ENCODE measurements at regions not wholly inside any gene's neighbourhood (a gene's known extent, or its start where the extent isn't known, plus 50 kb on each side); places are given as distances from the start of the nearest gene placed in this dataset.

GRCh38 chr13:97057176-97057575 lies 62.9 kb upstream of the OXGR1 start:
- no peaks in the 10 kb centered on the region for H3K9me3 Mint-ChIP-seq
- no peak overlapping the region for H3K4me3 Mint-ChIP-seq
- H3K27me3 Mint-ChIP-seq (ENCODE audit: low read depth) = peaks cover 14% of the 10 kb centered on the region
- H3K4me1 Mint-ChIP-seq (ENCODE audit: low read depth) = no peaks in the 10 kb centered on the region
- ATAC-seq (no peak), DNase-seq (no peak)
- H3K36me3 Mint-ChIP-seq (ENCODE audit: insufficient read depth) = no peaks in the 10 kb centered on the region

- DNase-seq (no peak), ATAC-seq (no peak)
- no peaks in the 10 kb centered on the region for H3K9me3 Mint-ChIP-seq
- no peaks in the 10 kb centered on the region for H3K4me1 Mint-ChIP-seq (ENCODE audit: low read depth)
- peaks cover 20% of the 10 kb centered on the region for H3K27me3 Mint-ChIP-seq (ENCODE audit: low read depth)
- H3K4me3 Mint-ChIP-seq = no peak overlapping the region
- H3K36me3 Mint-ChIP-seq (ENCODE audit: insufficient read depth) = no peaks in the 10 kb centered on the region
Observed at GRCh38 chr13:97058391-97058790, 64.1 kb upstream of the OXGR1 start.

- H3K4me1 Mint-ChIP-seq (ENCODE audit: low read depth) = no peaks in the 10 kb centered on the region
- DNase-seq (no peak), ATAC-seq (no peak)
- peaks cover 21% of the 10 kb centered on the region for H3K27me3 Mint-ChIP-seq (ENCODE audit: low read depth)
- H3K4me3 Mint-ChIP-seq = no peak overlapping the region
- H3K36me3 Mint-ChIP-seq (ENCODE audit: insufficient read depth) = no peaks in the 10 kb centered on the region
- H3K9me3 Mint-ChIP-seq = no peaks in the 10 kb centered on the region
Observed at GRCh38 chr13:97058926-97059325, 64.7 kb upstream of the OXGR1 start.

- H3K4me1 Mint-ChIP-seq (ENCODE audit: low read depth) = no peaks in the 10 kb centered on the region
- peaks cover 24% of the 10 kb centered on the region for H3K27me3 Mint-ChIP-seq (ENCODE audit: low read depth)
- no peaks in the 10 kb centered on the region for H3K36me3 Mint-ChIP-seq (ENCODE audit: insufficient read depth)
- H3K9me3 Mint-ChIP-seq = no peaks in the 10 kb centered on the region
- DNase-seq (no peak), ATAC-seq (no peak)
- H3K4me3 Mint-ChIP-seq = no peak overlapping the region
Observed at GRCh38 chr13:97067017-97067895, 73.0 kb upstream of the OXGR1 start.

- Mint-ChIP-seq H3K27me3 (ENCODE audit: low read depth) (peaks cover 19% of the 10 kb centered on the region), H3K4me1 (ENCODE audit: low read depth) (no peaks in the 10 kb centered on the region), H3K4me3 (no peak overlapping the region), H3K36me3 (ENCODE audit: insufficient read depth) (no peaks in the 10 kb centered on the region), H3K9me3 (no peaks in the 10 kb centered on the region)
- DNase-seq = no peak
- no peak for ATAC-seq
Observed at GRCh38 chr13:97068151-97068550, 73.9 kb upstream of the OXGR1 start.

- Mint-ChIP-seq H3K4me1 (ENCODE audit: low read depth) (no peaks in the 10 kb centered on the region), H3K36me3 (ENCODE audit: insufficient read depth) (no peaks in the 10 kb centered on the region), H3K4me3 (no peak overlapping the region), H3K27me3 (ENCODE audit: low read depth) (peaks cover 14% of the 10 kb centered on the region), H3K9me3 (peaks cover 5% of the 10 kb centered on the region)
- no peak for DNase-seq
- ATAC-seq = no peak
Observed at GRCh38 chr13:97069050-97069815, 75.0 kb upstream of the OXGR1 start.

- Mint-ChIP-seq H3K27me3 (ENCODE audit: low read depth) (peaks cover 12% of the 10 kb centered on the region), H3K4me1 (ENCODE audit: low read depth) (no peaks in the 10 kb centered on the region), H3K4me3 (no peak overlapping the region), H3K9me3 (peaks cover 10% of the 10 kb centered on the region), H3K36me3 (ENCODE audit: insufficient read depth) (peaks cover 2% of the 10 kb centered on the region)
- DNase-seq = no peak
- ATAC-seq = no peak
Observed at GRCh38 chr13:97072297-97072696, 78.0 kb upstream of the OXGR1 start.

- Mint-ChIP-seq H3K9me3 (peaks cover 10% of the 10 kb centered on the region), H3K4me1 (ENCODE audit: low read depth) (no peaks in the 10 kb centered on the region), H3K36me3 (ENCODE audit: insufficient read depth) (peaks cover 2% of the 10 kb centered on the region), H3K4me3 (no peak overlapping the region), H3K27me3 (ENCODE audit: low read depth) (peaks cover 12% of the 10 kb centered on the region)
- ATAC-seq (no peak), DNase-seq (no peak)
Observed at GRCh38 chr13:97074618-97075017, 80.3 kb upstream of the OXGR1 start.

GRCh38 chr13:97076898-97077297 lies 82.6 kb upstream of the OXGR1 start:
- peaks cover 2% of the 10 kb centered on the region for H3K36me3 Mint-ChIP-seq (ENCODE audit: insufficient read depth)
- peaks cover 10% of the 10 kb centered on the region for H3K9me3 Mint-ChIP-seq
- DNase-seq (no peak), ATAC-seq (no peak)
- no peak overlapping the region for H3K4me3 Mint-ChIP-seq
- no peaks in the 10 kb centered on the region for H3K4me1 Mint-ChIP-seq (ENCODE audit: low read depth)
- peaks cover 5% of the 10 kb centered on the region for H3K27me3 Mint-ChIP-seq (ENCODE audit: low read depth)

GRCh38 chr13:97077341-97077740 lies 83.1 kb upstream of the OXGR1 start:
- Mint-ChIP-seq H3K9me3 (peaks cover 10% of the 10 kb centered on the region), H3K4me3 (no peak overlapping the region), H3K27me3 (ENCODE audit: low read depth) (peaks cover 5% of the 10 kb centered on the region), H3K36me3 (ENCODE audit: insufficient read depth) (peaks cover 2% of the 10 kb centered on the region), H3K4me1 (ENCODE audit: low read depth) (no peaks in the 10 kb centered on the region)
- no peak for DNase-seq
- ATAC-seq = no peak

GRCh38 chr13:97079726-97080125 lies 85.5 kb upstream of the OXGR1 start:
- Mint-ChIP-seq H3K36me3 (ENCODE audit: insufficient read depth) (no peaks in the 10 kb centered on the region), H3K4me3 (no peak overlapping the region), H3K9me3 (no peaks in the 10 kb centered on the region), H3K4me1 (ENCODE audit: low read depth) (no peaks in the 10 kb centered on the region), H3K27me3 (ENCODE audit: low read depth) (peaks cover 4% of the 10 kb centered on the region)
- no peak for DNase-seq
- ATAC-seq = no peak

- DNase-seq (no peak), ATAC-seq (no peak)
- Mint-ChIP-seq H3K36me3 (ENCODE audit: insufficient read depth) (no peaks in the 10 kb centered on the region), H3K27me3 (ENCODE audit: low read depth) (peaks cover 4% of the 10 kb centered on the region), H3K4me3 (no peak overlapping the region), H3K9me3 (no peaks in the 10 kb centered on the region), H3K4me1 (ENCODE audit: low read depth) (no peaks in the 10 kb centered on the region)
Observed at GRCh38 chr13:97082461-97083207, 88.4 kb upstream of the OXGR1 start.

- ATAC-seq (no peak), DNase-seq (no peak)
- Mint-ChIP-seq H3K27me3 (ENCODE audit: low read depth) (no peaks in the 10 kb centered on the region), H3K36me3 (ENCODE audit: insufficient read depth) (no peaks in the 10 kb centered on the region), H3K4me1 (ENCODE audit: low read depth) (no peaks in the 10 kb centered on the region), H3K4me3 (no peak overlapping the region), H3K9me3 (peaks cover under 1% of the 10 kb centered on the region)
Observed at GRCh38 chr13:97091196-97091595, 96.9 kb upstream of the OXGR1 start.

- no peak for DNase-seq
- Mint-ChIP-seq H3K4me3 (no peak overlapping the region), H3K27me3 (ENCODE audit: low read depth) (peaks cover 18% of the 10 kb centered on the region), H3K36me3 (ENCODE audit: insufficient read depth) (no peaks in the 10 kb centered on the region), H3K4me1 (ENCODE audit: low read depth) (no peaks in the 10 kb centered on the region), H3K9me3 (peaks cover 3% of the 10 kb centered on the region)
- ATAC-seq = no peak
Observed at GRCh38 chr13:97100821-97101220, 106.5 kb upstream of the OXGR1 start.
